ENCODE measurements at regions not wholly inside any gene's neighbourhood (a gene's known extent, or its start where the extent isn't known, plus 50 kb on each side); places are given as distances from the start of the nearest gene placed in this dataset.
"Not testable (repeated sequence)": the region's sequence is repeated elsewhere in the genome, so short reads cannot be mapped to it uniquely, and the experiment has no call there.

GRCh38 chr1:65541865-65542264 is 121.4 kb downstream of the LEPR start:
- ATAC-seq = no peak
- no peaks in the 10 kb centered on the region for H3K4me1 Mint-ChIP-seq
- H3K27ac Mint-ChIP-seq = no peak overlapping the region
- H3K4me3 Mint-ChIP-seq = no peak overlapping the region
- DNase-seq = no peak
- peaks cover 2% of the 10 kb centered on the region for H3K27me3 Mint-ChIP-seq
- no peaks in the 10 kb centered on the region for H3K36me3 Mint-ChIP-seq (ENCODE audit: low read depth)
- H3K9me3 Mint-ChIP-seq = peaks cover 4% of the 10 kb centered on the region

- not testable (repeated sequence) for H3K4me3 Mint-ChIP-seq; DNase-seq; H3K27ac Mint-ChIP-seq; H3K36me3 Mint-ChIP-seq (ENCODE audit: low read depth); ATAC-seq; H3K9me3 Mint-ChIP-seq; H3K4me1 Mint-ChIP-seq; H3K27me3 Mint-ChIP-seq
Observed at GRCh38 chr1:65542592-65542991, 122.1 kb downstream of the LEPR start.

GRCh38 chr1:65550306-65551010 is 130.0 kb downstream of the LEPR start:
- not testable (repeated sequence) for H3K4me1 Mint-ChIP-seq; ATAC-seq; H3K27ac Mint-ChIP-seq; H3K36me3 Mint-ChIP-seq (ENCODE audit: low read depth); DNase-seq; H3K27me3 Mint-ChIP-seq; H3K4me3 Mint-ChIP-seq
- H3K9me3 Mint-ChIP-seq = peaks cover 35% of the 10 kb centered on the region

- H3K9me3 Mint-ChIP-seq = peaks cover 41% of the 10 kb centered on the region
- H3K4me1 Mint-ChIP-seq; ATAC-seq; H3K4me3 Mint-ChIP-seq; H3K27ac Mint-ChIP-seq; DNase-seq; H3K27me3 Mint-ChIP-seq; H3K36me3 Mint-ChIP-seq (ENCODE audit: low read depth): not testable (repeated sequence)
Observed at GRCh38 chr1:65552484-65552883, 132.0 kb downstream of the LEPR start.

GRCh38 chr1:65554086-65554764 is 133.8 kb downstream of the LEPR start:
- H3K9me3 Mint-ChIP-seq = peaks cover 42% of the 10 kb centered on the region
- not testable (repeated sequence) for H3K4me1 Mint-ChIP-seq; DNase-seq; H3K4me3 Mint-ChIP-seq; H3K36me3 Mint-ChIP-seq (ENCODE audit: low read depth); H3K27ac Mint-ChIP-seq; ATAC-seq; H3K27me3 Mint-ChIP-seq

- Mint-ChIP-seq H3K27me3 (no peaks in the 10 kb centered on the region), H3K27ac (no peak overlapping the region), H3K4me1 (no peaks in the 10 kb centered on the region), H3K4me3 (no peak overlapping the region), H3K9me3 (peaks cover 42% of the 10 kb centered on the region), H3K36me3 (ENCODE audit: low read depth) (peaks cover 6% of the 10 kb centered on the region)
- no peak for ATAC-seq
- DNase-seq = no peak
Observed at GRCh38 chr1:65554829-65555228, 134.4 kb downstream of the LEPR start.

- no peak overlapping the region for H3K4me3 Mint-ChIP-seq
- H3K27ac Mint-ChIP-seq = no peak overlapping the region
- no peak for DNase-seq
- no peak for ATAC-seq
- H3K9me3 Mint-ChIP-seq = peaks cover 17% of the 10 kb centered on the region
- H3K4me1 Mint-ChIP-seq = no peaks in the 10 kb centered on the region
- no peaks in the 10 kb centered on the region for H3K27me3 Mint-ChIP-seq
- no peaks in the 10 kb centered on the region for H3K36me3 Mint-ChIP-seq (ENCODE audit: low read depth)
Observed at GRCh38 chr1:65558215-65558614, 137.7 kb downstream of the LEPR start.

- Mint-ChIP-seq H3K27me3 (no peaks in the 10 kb centered on the region), H3K4me1 (no peaks in the 10 kb centered on the region), H3K36me3 (ENCODE audit: low read depth) (no peaks in the 10 kb centered on the region), H3K9me3 (no peaks in the 10 kb centered on the region), H3K27ac (no peak overlapping the region), H3K4me3 (no peak overlapping the region)
- ATAC-seq (no peak), DNase-seq (no peak)
Observed at GRCh38 chr1:65564493-65564892, 144.0 kb downstream of the LEPR start.

GRCh38 chr1:65568285-65568684 is 147.8 kb downstream of the LEPR start:
- no peak for ATAC-seq
- DNase-seq = no peak
- no peaks in the 10 kb centered on the region for H3K9me3 Mint-ChIP-seq
- H3K36me3 Mint-ChIP-seq (ENCODE audit: low read depth) = peaks cover 2% of the 10 kb centered on the region
- no peak overlapping the region for H3K4me3 Mint-ChIP-seq
- no peaks in the 10 kb centered on the region for H3K27me3 Mint-ChIP-seq
- H3K27ac Mint-ChIP-seq = no peak overlapping the region
- H3K4me1 Mint-ChIP-seq = no peaks in the 10 kb centered on the region

- no peak for ATAC-seq
- Mint-ChIP-seq H3K4me3 (no peak overlapping the region), H3K27me3 (no peaks in the 10 kb centered on the region), H3K4me1 (no peaks in the 10 kb centered on the region), H3K36me3 (ENCODE audit: low read depth) (peaks cover 2% of the 10 kb centered on the region), H3K9me3 (no peaks in the 10 kb centered on the region), H3K27ac (no peak overlapping the region)
- DNase-seq = no peak
Observed at GRCh38 chr1:65572701-65573421, 152.4 kb downstream of the LEPR start.

- Mint-ChIP-seq H3K4me3 (no peak overlapping the region), H3K27ac (no peak overlapping the region), H3K36me3 (ENCODE audit: low read depth) (no peaks in the 10 kb centered on the region), H3K9me3 (no peaks in the 10 kb centered on the region), H3K27me3 (no peaks in the 10 kb centered on the region), H3K4me1 (no peaks in the 10 kb centered on the region)
- DNase-seq (no peak), ATAC-seq (no peak)
Observed at GRCh38 chr1:65577278-65577677, 156.8 kb downstream of the LEPR start.

GRCh38 chr1:65577982-65578381 is 157.5 kb downstream of the LEPR start:
- H3K4me1 Mint-ChIP-seq; H3K27ac Mint-ChIP-seq; ATAC-seq; H3K9me3 Mint-ChIP-seq; DNase-seq; H3K36me3 Mint-ChIP-seq (ENCODE audit: low read depth); H3K4me3 Mint-ChIP-seq; H3K27me3 Mint-ChIP-seq: not testable (repeated sequence)

- H3K4me1 Mint-ChIP-seq = no peaks in the 10 kb centered on the region
- no peaks in the 10 kb centered on the region for H3K27me3 Mint-ChIP-seq
- ATAC-seq (no peak), DNase-seq (no peak)
- no peak overlapping the region for H3K27ac Mint-ChIP-seq
- H3K36me3 Mint-ChIP-seq (ENCODE audit: low read depth) = no peaks in the 10 kb centered on the region
- H3K4me3 Mint-ChIP-seq = no peak overlapping the region
- peaks cover 5% of the 10 kb centered on the region for H3K9me3 Mint-ChIP-seq
Observed at GRCh38 chr1:65581119-65581518, 160.7 kb downstream of the LEPR start.

- ATAC-seq (no peak), DNase-seq (no peak)
- peaks cover 2% of the 10 kb centered on the region for H3K27me3 Mint-ChIP-seq
- H3K27ac Mint-ChIP-seq = no peak overlapping the region
- peaks cover 5% of the 10 kb centered on the region for H3K9me3 Mint-ChIP-seq
- H3K4me1 Mint-ChIP-seq = no peaks in the 10 kb centered on the region
- H3K4me3 Mint-ChIP-seq = no peak overlapping the region
- H3K36me3 Mint-ChIP-seq (ENCODE audit: low read depth) = no peaks in the 10 kb centered on the region
Observed at GRCh38 chr1:65584399-65584798, 163.9 kb downstream of the LEPR start.

GRCh38 chr1:65590279-65590678 is 169.8 kb downstream of the LEPR start:
- ATAC-seq (no peak), DNase-seq (no peak)
- Mint-ChIP-seq H3K36me3 (ENCODE audit: low read depth) (no peaks in the 10 kb centered on the region), H3K4me1 (no peaks in the 10 kb centered on the region), H3K4me3 (no peak overlapping the region), H3K27ac (no peak overlapping the region), H3K27me3 (peaks cover 2% of the 10 kb centered on the region), H3K9me3 (peaks cover 3% of the 10 kb centered on the region)
